HepG2 (cell line): ENCODE measurements at regions not wholly inside any gene's neighbourhood (a gene's known extent, or its start where the extent isn't known, plus 50 kb on each side); places are given as distances from the start of the nearest gene placed in this dataset.

Experiments used
- ATAC-seq: fragments of 200-7000 bp; cut with Tn5 transposase; 3 replicates; pipeline ENCODE4 v1.9.1; 2020; ENCODE audit warnings: mild to moderate bottlenecking, moderate library complexity
- BruUV-seq: library from RNA; stranded (reverse); fragments of 400-500 nt; replicated peaks from 2 replicates; lab custom pipeline; 2021; lab: Mats Ljungman, UMichigan
- CTCF ChIA-PET: fragments of 300-600 bp; formaldehyde crosslinking; extraction: SDS; loops from one replicate; lab custom pipeline; 2021; ENCODE audit warnings: low total read pairs, inconsistent platforms, low intra/inter-chr PET ratio; lab: Yijun Ruan, JAX
- POLR2A ChIA-PET: fragments of 350-600 bp; sonication (Branson Sonifier 250); formaldehyde crosslinking; loops from one replicate; lab custom pipeline; 2020; ENCODE audit warnings: antibody characterized with exemption, inconsistent platforms; lab: Yijun Ruan, JAX
- DNase-seq: peaks from one replicate; pipeline ENCODE4 v3.0.0-alpha.2; 2015; ENCODE audit warnings: low spot score
- FAIRE-seq: peaks from 3 replicates; lab custom pipeline; 2011; peaks lifted over from hg19 to GRCh38; lab: Jason Lieb, UNC
- H2AFZ ChIP-seq: one replicate; pipeline ENCODE4 v1.6.1; 2011; ENCODE audit warnings: low read length, inconsistent platforms
- H3K27ac ChIP-seq: fragments of 300-600 bp; 3 replicates; pipeline ENCODE4 v1.8.0; 2011; ENCODE audit warnings: mixed run types, mild to moderate bottlenecking, mixed read lengths, low read length, inconsistent platforms; ENCODE audit not compliant: insufficient read depth; ENCODE audit errors: extremely low read length
- H3K27me3 ChIP-seq, 2 experiments: fragments of 200-600 bp in 1 of 2; 2 replicates in 1 of 2; 3 replicates in 1 of 2; pipeline versions ENCODE4 v1.6.0 to v1.8.0; 2011; ENCODE audit warnings: low read length in 2 of 2, mild to moderate bottlenecking in 2 of 2, moderate library complexity in 2 of 2, inconsistent platforms in 1 of 2; ENCODE audit not compliant: insufficient read depth in 2 of 2, control insufficient read depth in 1 of 2
- H3K36me3 ChIP-seq, 2 experiments: fragments of 200-600 bp in 1 of 2; replicated peaks in 1 of 2; 2 replicates in 1 of 2; 3 replicates in 1 of 2; pipeline versions ENCODE4 v1.5.1 to v1.8.0; 2011; ENCODE audit warnings: low read length in 2 of 2, inconsistent platforms in 1 of 2; ENCODE audit not compliant: insufficient read depth in 2 of 2, control insufficient read depth in 1 of 2
- H3K4me1 ChIP-seq: 2 replicates; pipeline ENCODE4 v1.5.1; 2012; ENCODE audit warnings: low read length, inconsistent platforms; ENCODE audit not compliant: insufficient read depth
- H3K4me2 ChIP-seq: 2 replicates; pipeline ENCODE4 v1.6.0; 2011; ENCODE audit warnings: low read depth, low read length, inconsistent platforms
- H3K4me3 ChIP-seq, 3 experiments: fragments of 200-600 bp in 1 of 3; sonication (generic), shearing (Covaris generic) in 1 of 3; replicated peaks in 1 of 3; 2 replicates each; pipeline ENCODE4 v1.5.1; 2011 to 2016; ENCODE audit warnings: low read length in 3 of 3, inconsistent platforms in 2 of 3, low read depth in 2 of 3, mild to moderate bottlenecking in 2 of 3, control low read depth in 1 of 3, mixed read lengths in 1 of 3; ENCODE audit not compliant: insufficient read depth in 1 of 3
- H3K79me2 ChIP-seq: one replicate; pipeline ENCODE4 v1.6.1; 2011; ENCODE audit warnings: low read length, inconsistent platforms; ENCODE audit not compliant: insufficient read depth
- H3K9ac ChIP-seq: 2 replicates; pipeline ENCODE4 v1.6.0; 2011; ENCODE audit warnings: mild to moderate bottlenecking, low read depth, low read length, inconsistent platforms; ENCODE audit not compliant: insufficient read depth
- H3K9me3 ChIP-seq: 2 replicates; pipeline ENCODE4 v1.5.1; 2012; ENCODE audit warnings: mild to moderate bottlenecking, low read length
- H4K20me1 ChIP-seq: 2 replicates; pipeline ENCODE4 v1.6.0; 2011; ENCODE audit warnings: inconsistent platforms, mild to moderate bottlenecking, low read length, moderate library complexity; ENCODE audit not compliant: insufficient read depth
- FOXA3 ChIP-seq: IDR thresholded peaks from 2 replicates; pipeline ENCODE4 v1.6.1; 2016; ENCODE audit warnings: missing genetic modification reagents, missing compliant biosample characterization
- MEIS2 ChIP-seq: sonication (generic); formaldehyde crosslinking; IDR thresholded peaks from 2 replicates; pipeline ENCODE4 v1.9.0; 2021; ENCODE audit warnings: mild to moderate bottlenecking, missing genetic modification reagents
- NCOA2 ChIP-seq: sonication (generic); formaldehyde crosslinking; IDR thresholded peaks from 2 replicates; pipeline ENCODE4 v1.8.0; 2022; ENCODE audit warnings: inconsistent platforms
- NFE2L1 ChIP-seq: sonication (generic); formaldehyde crosslinking; IDR thresholded peaks from 2 replicates; pipeline ENCODE4 v1.4.0; 2020; ENCODE audit warnings: missing genetic modification reagents, mild to moderate bottlenecking, borderline replicate concordance
- SP5 ChIP-seq: IDR thresholded peaks from 2 replicates; pipeline ENCODE4 v1.6.1; 2016; ENCODE audit warnings: low read depth, borderline replicate concordance
- TBP ChIP-seq: sonication (generic); formaldehyde crosslinking; IDR thresholded peaks from 2 replicates; pipeline ENCODE4 v1.5.0; 2020; ENCODE audit warnings: missing genetic modification reagents
- ZNF329 ChIP-seq: sonication (generic); formaldehyde crosslinking; IDR thresholded peaks from 2 replicates; pipeline ENCODE4 v1.9.0; 2021; ENCODE audit warnings: low read depth, mild to moderate bottlenecking, missing genetic modification reagents
- ZNF468 ChIP-seq: sonication (generic); formaldehyde crosslinking; IDR thresholded peaks from 2 replicates; pipeline ENCODE4 v1.8.0; 2022; ENCODE audit warnings: mild to moderate bottlenecking, moderate library complexity, missing genetic modification reagents
- WGBS: methylation state at CpG from one replicate; pipeline ENCODE4 v1.1.6; 2017; ENCODE audit warnings: low lambda C conversion rate; 5-methylcytosine and 5-hydroxymethylcytosine counted together
- in situ Hi-C: cut with HindIII; loops from 2 replicates; pipeline ENCODE4 v1.10.0; 2017; ENCODE audit warnings: low pct_unique_long_range_greater_than_20kb; ENCODE audit not compliant: extremely low pct_ligation_motif_present
- intact Hi-C: fragments of 100-400 bp; cut with micrococcal nuclease; formaldehyde crosslinking; loops from one replicate; pipeline ENCODE4 v1.10.0; 2022; ENCODE audit not compliant: unreplicated experiment
- TF ChIP-seq, protein P1 (sequence below): sonication (generic); formaldehyde crosslinking; IDR thresholded peaks from 2 replicates; pipeline ENCODE4 v1.8.0; 2022; ENCODE audit warnings: low read depth, missing genetic modification reagents
- TF ChIP-seq, protein P2 (sequence below): sonication (generic); formaldehyde crosslinking; IDR thresholded peaks from 2 replicates; pipeline ENCODE4 v1.4.0; 2020; ENCODE audit warnings: missing genetic modification reagents
- TF ChIP-seq, protein P3 (sequence below): sonication (generic); formaldehyde crosslinking; IDR thresholded peaks from 2 replicates; pipeline ENCODE4 v1.5.1; 2020; ENCODE audit warnings: mild to moderate bottlenecking, missing genetic modification reagents, borderline replicate concordance
- TF ChIP-seq, protein P4 (sequence below): sonication (generic); formaldehyde crosslinking; IDR thresholded peaks from 2 replicates; pipeline ENCODE4 v1.5.1; 2020; ENCODE audit warnings: mild to moderate bottlenecking, missing genetic modification reagents, borderline replicate concordance

DNA sequence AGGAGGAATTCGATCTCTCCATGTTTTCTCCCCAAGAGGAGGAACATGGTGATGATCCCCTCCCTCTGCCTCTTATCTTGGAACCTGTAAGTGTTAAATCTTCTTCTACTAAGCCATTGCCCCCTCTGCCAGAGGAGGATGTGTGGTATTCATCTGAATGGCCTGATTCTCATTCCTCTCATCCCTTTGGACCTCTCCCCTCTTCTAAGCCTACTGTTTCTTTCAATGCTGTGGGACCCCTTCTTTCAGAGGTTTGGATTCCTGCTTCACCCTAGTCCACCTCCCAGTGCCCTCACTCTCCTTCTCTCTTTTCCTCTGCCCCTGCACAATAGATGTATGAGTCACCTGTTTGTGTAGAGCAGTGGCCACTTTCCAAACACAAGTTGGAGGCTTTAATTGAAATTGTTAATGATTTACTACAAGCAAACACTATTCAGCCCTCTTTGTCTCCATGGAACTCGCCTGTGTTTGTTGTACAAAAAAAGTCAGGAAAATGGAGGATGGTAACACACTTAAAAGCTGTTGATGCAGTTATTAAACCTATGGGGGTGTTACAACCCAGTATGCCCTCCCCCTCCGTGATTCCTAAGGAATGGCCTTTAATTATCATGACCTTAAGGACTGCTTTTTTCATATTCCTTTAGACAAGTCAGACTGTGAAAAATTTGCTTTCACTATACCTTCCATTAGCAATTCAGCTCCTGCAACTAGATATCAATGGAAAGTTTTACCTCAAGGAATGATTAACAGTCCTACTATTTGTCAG is 192.1 kb upstream of the ALG10B start:
- peak overlapping the region; percentile 79 for H3K4me2 ChIP-seq
- H3K36me3 ChIP-seq, result no peaks in the 10 kb centered on the region
- DNase-seq, result peak; percentile 89
- ChIA-PET CTCF (no interaction called here), POLR2A (no interaction called here)
- intact Hi-C loops, result no loop called here
- peak overlapping the region; percentile 78 for H2AFZ ChIP-seq
- in situ Hi-C loops, result loop anchor here (25.0 kb wide), 1 partner anchor 788 kb away; the partner anchor contains the start of gene CPNE8
- 0% methylated on average over 3 of the region's 3 CpGs for WGBS
- H3K27me3 ChIP-seq, result no peaks in the 10 kb centered on the region; a peak in 1 of 5 replicates
- peak; percentile 100 for ATAC-seq
- peak; percentile 87 for FAIRE-seq
- H3K9ac ChIP-seq, result peak overlapping the region; percentile 56
- H3K4me1 ChIP-seq, result peaks cover 29% of the 10 kb centered on the region
- peak overlapping the region; percentile 73 for H3K27ac ChIP-seq
- peaks cover 11% of the 10 kb centered on the region for H3K9me3 ChIP-seq
- H3K79me2 ChIP-seq, result no peaks in the 10 kb centered on the region
- no peaks in the 10 kb centered on the region for H4K20me1 ChIP-seq
- H3K4me3 ChIP-seq, result peak overlapping the region in 2 of 3 experiments; percentile 30 to 36; a peak in 2 of 6 replicates
- no TSS peak for BruUV-seq
- TF ChIP-seq ZNF468 (no peak), NCOA2 (CRISPR knock-in tag) (peak; percentile 50; the same call in 1 of the 2 replicates), MEIS2 (CRISPR knock-in tag) (no peak), SP5 (CRISPR knock-in tag) (no peak), ZNF329 (CRISPR knock-in tag) (no peak), NFE2L1 (CRISPR knock-in tag) (no peak), TBP (CRISPR knock-in tag) (no peak), FOXA3 (CRISPR knock-in tag) (peak; percentile 70)
- TF ChIP-seq, protein P1, sequence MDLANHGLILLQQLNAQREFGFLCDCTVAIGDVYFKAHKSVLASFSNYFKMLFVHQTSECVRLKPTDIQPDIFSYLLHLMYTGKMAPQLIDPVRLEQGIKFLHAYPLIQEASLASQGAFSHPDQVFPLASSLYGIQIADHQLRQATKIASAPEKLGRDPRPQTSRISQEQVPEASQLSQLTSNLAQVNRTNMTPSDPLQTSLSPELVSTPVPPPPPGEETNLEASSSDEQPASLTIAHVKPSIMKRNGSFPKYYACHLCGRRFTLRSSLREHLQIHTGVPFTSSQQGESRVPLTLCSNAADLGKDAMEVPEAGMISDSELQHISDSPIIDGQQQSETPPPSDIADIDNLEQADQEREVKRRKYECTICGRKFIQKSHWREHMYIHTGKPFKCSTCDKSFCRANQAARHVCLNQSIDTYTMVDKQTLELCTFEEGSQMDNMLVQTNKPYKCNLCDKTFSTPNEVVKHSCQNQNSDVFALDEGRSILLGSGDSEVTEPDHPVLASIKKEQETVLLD (CRISPR knock-in tag), result no peak
- TF ChIP-seq, protein P2, sequence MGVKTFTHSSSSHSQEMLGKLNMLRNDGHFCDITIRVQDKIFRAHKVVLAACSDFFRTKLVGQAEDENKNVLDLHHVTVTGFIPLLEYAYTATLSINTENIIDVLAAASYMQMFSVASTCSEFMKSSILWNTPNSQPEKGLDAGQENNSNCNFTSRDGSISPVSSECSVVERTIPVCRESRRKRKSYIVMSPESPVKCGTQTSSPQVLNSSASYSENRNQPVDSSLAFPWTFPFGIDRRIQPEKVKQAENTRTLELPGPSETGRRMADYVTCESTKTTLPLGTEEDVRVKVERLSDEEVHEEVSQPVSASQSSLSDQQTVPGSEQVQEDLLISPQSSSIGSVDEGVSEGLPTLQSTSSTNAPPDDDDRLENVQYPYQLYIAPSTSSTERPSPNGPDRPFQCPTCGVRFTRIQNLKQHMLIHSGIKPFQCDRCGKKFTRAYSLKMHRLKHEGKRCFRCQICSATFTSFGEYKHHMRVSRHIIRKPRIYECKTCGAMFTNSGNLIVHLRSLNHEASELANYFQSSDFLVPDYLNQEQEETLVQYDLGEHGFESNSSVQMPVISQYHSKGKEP (CRISPR knock-in tag), result no peak
- TF ChIP-seq, protein P3, sequence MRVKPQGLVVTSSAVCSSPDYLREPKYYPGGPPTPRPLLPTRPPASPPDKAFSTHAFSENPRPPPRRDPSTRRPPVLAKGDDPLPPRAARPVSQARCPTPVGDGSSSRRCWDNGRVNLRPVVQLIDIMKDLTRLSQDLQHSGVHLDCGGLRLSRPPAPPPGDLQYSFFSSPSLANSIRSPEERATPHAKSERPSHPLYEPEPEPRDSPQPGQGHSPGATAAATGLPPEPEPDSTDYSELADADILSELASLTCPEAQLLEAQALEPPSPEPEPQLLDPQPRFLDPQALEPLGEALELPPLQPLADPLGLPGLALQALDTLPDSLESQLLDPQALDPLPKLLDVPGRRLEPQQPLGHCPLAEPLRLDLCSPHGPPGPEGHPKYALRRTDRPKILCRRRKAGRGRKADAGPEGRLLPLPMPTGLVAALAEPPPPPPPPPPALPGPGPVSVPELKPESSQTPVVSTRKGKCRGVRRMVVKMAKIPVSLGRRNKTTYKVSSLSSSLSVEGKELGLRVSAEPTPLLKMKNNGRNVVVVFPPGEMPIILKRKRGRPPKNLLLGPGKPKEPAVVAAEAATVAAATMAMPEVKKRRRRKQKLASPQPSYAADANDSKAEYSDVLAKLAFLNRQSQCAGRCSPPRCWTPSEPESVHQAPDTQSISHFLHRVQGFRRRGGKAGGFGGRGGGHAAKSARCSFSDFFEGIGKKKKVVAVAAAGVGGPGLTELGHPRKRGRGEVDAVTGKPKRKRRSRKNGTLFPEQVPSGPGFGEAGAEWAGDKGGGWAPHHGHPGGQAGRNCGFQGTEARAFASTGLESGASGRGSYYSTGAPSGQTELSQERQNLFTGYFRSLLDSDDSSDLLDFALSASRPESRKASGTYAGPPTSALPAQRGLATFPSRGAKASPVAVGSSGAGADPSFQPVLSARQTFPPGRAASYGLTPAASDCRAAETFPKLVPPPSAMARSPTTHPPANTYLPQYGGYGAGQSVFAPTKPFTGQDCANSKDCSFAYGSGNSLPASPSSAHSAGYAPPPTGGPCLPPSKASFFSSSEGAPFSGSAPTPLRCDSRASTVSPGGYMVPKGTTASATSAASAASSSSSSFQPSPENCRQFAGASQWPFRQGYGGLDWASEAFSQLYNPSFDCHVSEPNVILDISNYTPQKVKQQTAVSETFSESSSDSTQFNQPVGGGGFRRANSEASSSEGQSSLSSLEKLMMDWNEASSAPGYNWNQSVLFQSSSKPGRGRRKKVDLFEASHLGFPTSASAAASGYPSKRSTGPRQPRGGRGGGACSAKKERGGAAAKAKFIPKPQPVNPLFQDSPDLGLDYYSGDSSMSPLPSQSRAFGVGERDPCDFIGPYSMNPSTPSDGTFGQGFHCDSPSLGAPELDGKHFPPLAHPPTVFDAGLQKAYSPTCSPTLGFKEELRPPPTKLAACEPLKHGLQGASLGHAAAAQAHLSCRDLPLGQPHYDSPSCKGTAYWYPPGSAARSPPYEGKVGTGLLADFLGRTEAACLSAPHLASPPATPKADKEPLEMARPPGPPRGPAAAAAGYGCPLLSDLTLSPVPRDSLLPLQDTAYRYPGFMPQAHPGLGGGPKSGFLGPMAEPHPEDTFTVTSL (CRISPR knock-in tag), result peak; percentile 54; the same call in 1 of the 2 replicates
- TF ChIP-seq, protein P4, sequence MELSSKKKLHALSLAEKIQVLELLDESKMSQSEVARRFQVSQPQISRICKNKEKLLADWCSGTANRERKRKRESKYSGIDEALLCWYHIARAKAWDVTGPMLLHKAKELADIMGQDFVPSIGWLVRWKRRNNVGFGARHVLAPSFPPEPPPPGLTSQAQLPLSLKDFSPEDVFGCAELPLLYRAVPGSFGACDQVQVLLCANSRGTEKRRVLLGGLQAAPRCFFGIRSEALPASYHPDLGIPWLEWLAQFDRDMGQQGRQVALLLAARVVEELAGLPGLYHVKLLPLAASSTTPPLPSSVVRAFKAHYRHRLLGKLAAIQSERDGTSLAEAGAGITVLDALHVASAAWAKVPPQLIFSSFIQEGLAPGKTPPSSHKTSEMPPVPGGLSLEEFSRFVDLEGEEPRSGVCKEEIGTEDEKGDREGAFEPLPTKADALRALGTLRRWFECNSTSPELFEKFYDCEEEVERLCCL (CRISPR knock-in tag), result no peak
